ENCODE measurements at regions not wholly inside any gene's neighbourhood (a gene's known extent, or its start where the extent isn't known, plus 50 kb on each side); places are given as distances from the start of the nearest gene placed in this dataset.

DNA sequence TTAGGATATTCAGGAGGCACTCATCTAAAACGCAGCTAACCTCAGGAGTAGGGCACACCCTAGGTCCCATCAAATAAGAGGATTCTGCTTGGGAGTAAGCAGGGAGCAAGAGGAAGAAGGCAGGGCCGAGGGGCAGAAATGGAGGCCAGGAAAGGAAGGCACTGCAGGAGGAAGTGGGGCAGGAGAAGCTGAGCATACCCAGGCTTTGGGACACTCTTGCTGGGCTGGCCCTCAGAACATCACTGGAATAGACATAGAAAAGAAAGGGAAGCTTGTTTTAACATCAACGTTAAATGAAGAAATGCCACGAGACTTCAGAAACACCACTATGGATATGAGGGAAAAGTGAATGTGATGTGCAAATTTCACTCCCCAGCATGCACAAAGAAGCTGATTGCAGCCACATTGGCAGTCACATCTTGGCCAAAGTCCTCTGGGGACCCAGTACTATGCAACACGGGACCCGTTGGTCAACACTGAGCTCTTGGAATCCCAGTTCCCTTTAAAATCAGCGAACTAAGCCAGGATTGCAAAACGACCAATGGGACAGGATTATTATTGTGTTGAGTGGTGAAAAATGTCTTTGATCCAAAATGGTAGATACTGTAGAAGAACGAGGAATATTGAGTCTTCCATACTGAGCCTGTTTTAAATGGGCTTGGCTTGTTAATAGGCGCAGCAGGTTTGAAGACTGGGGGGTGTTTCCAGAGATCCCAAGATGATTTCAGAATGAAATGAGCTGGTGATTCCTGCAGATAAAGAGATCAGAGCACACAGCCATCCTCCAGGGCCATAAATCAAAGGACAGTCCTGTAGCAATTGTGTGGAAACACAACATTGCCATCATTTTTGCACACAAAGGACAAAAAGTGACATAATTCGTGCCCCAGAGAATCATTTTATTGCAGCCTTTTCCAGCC, 152.4 kb downstream of the TOMM20 start:
- peak in 1 of 3 donors; percentile 70 for TF ChIP-seq POLR2AphosphoS5 (IDR thresholded peaks at IDR 0.05)
- TF ChIP-seq, protein P1, sequence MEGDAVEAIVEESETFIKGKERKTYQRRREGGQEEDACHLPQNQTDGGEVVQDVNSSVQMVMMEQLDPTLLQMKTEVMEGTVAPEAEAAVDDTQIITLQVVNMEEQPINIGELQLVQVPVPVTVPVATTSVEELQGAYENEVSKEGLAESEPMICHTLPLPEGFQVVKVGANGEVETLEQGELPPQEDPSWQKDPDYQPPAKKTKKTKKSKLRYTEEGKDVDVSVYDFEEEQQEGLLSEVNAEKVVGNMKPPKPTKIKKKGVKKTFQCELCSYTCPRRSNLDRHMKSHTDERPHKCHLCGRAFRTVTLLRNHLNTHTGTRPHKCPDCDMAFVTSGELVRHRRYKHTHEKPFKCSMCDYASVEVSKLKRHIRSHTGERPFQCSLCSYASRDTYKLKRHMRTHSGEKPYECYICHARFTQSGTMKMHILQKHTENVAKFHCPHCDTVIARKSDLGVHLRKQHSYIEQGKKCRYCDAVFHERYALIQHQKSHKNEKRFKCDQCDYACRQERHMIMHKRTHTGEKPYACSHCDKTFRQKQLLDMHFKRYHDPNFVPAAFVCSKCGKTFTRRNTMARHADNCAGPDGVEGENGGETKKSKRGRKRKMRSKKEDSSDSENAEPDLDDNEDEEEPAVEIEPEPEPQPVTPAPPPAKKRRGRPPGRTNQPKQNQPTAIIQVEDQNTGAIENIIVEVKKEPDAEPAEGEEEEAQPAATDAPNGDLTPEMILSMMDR (IDR thresholded peaks at IDR 0.05): no peak
- no peak for TF ChIP-seq POLR2A (IDR thresholded peaks at IDR 0.05)

Measured in breast epithelium (tissue), 3 donors.